ENCODE measurements at regions not wholly inside any gene's neighbourhood (a gene's known extent, or its start where the extent isn't known, plus 50 kb on each side); places are given as distances from the start of the nearest gene placed in this dataset.
"Not testable (repeated sequence)": the region's sequence is repeated elsewhere in the genome, so short reads cannot be mapped to it uniquely, and the experiment has no call there.

DNA sequence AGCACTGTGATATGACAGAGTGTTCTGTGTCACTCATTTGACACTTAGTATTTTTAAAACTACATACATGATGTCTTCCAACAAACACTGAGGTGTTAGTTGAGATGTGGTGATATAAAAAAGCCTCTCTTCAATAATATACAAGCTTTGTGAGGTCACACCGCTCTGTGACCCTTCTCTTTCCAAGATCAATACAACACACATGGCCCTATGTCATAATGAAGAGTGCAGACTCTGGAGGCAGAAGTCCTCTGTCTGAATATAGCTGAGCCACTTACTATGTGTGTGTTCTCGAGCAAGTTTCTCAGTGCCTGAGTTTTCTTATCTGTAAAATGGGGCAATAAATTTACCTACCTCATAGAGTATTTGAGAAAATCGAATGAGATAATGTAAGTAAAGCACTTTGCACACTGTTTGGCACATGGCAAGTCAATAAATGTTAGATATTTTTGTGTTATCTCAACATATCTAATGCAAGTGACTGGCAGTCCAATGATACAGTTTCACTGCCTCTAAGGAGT is 499.0 kb upstream of the MARCKS start:
- H3K36me3 Mint-ChIP-seq, result no peaks in the 10 kb centered on the region

DNA sequence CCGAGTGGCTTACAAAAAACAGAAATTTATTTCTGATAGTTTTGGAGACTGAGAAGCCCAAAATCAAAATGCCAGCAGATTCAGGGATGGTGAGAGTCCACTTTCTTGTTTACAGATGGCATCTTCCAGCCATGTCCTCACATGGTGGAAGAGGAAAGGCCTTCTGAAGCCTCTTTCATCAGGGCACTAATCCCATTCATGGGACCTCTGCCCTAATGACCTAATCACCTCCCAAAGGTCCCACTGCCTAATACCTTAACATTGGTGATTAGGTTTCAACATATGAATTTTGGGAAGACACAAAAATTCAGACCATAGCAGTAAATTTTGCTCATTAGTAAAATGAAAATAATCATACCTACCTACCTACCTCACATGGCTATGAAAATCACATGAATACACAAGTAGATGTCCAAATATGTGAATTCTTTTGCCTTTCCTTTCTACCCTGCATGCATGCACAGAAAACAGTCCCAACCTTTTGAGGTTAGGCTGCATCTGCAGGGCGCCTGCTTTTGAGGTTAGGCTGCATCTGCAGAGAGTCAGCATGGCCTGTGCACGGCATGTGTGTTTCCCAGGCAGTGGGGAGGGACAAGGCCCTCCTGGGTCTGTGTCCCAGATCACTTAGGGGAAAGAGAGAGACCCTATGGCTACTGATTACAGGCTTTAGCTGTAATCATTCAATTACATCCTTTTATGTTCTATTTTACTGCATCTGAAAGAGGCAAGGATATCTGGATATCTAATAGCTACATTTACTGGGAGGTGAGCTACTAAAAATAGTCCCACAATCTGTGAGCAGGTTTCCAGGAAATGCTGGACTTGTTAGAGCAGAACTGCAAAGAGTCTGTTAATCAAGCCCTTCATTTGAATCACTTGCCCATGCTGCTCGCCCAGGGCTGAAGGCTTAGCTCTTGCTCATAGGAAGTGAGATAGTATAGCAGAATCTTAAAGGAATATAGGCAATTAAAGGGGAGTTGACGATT is 497.7 kb upstream of the MARCKS start:
- no peak for ATAC-seq (ENCODE audit: low read depth)
- no peak overlapping the region for H3K4me3 Mint-ChIP-seq
- DNase-seq (ENCODE audit: low spot score in 2 of 2), result no peak
- H3K27me3 Mint-ChIP-seq, result no peaks in the 10 kb centered on the region
- H3K36me3 Mint-ChIP-seq, result no peaks in the 10 kb centered on the region
- H3K27ac Mint-ChIP-seq, result no peak overlapping the region
- no peaks in the 10 kb centered on the region for H3K4me1 Mint-ChIP-seq
- H3K9me3 Mint-ChIP-seq, result no peaks in the 10 kb centered on the region

More for the DNA sequence above, 499.0 kb upstream of the MARCKS start:
- DNase-seq (ENCODE audit: low spot score in 2 of 2) (no peak), ATAC-seq (ENCODE audit: low read depth) (no peak)
- no peak overlapping the region for H3K4me3 Mint-ChIP-seq
- no peaks in the 10 kb centered on the region for H3K27me3 Mint-ChIP-seq
- H3K9me3 Mint-ChIP-seq, result no peaks in the 10 kb centered on the region
- H3K27ac Mint-ChIP-seq, result no peak overlapping the region
- no peaks in the 10 kb centered on the region for H3K4me1 Mint-ChIP-seq

DNA sequence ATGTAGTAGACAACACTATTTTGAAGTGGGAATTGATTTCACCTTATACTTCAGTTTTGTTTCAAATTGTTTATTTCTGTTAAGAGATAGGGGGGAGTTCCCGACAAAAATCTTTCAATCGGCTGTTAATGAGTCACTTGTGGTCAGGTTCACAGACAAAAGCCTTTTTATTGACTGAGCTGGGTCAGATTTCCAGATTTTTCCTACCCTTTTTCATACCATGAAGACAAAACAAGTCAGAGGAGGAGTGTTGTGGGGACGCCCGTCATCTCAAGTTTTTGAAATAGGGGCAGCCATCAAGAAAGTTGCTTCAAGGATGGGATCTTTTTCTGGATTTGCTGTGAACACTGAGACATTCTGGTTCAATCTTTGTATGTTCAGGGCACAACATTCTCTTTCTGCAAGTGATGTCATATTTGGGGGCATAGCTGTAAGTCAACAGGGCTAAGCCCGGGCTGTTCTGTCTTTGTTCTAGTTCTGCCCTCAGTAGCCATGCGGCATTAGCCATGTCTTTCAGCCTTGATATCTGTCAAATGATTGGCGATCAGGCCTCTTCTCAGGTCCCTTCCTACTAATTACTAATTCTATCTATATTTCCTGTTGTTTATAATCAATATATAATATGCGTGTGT is 496.0 kb upstream of the MARCKS start:
- Mint-ChIP-seq H3K27ac (no peak overlapping the region), H3K36me3 (no peaks in the 10 kb centered on the region), H3K4me3 (no peak overlapping the region), H3K4me1 (no peaks in the 10 kb centered on the region), H3K9me3 (no peaks in the 10 kb centered on the region), H3K27me3 (no peaks in the 10 kb centered on the region)
- ATAC-seq (ENCODE audit: low read depth) (no peak), DNase-seq (ENCODE audit: low spot score in 2 of 2) (no peak)

DNA sequence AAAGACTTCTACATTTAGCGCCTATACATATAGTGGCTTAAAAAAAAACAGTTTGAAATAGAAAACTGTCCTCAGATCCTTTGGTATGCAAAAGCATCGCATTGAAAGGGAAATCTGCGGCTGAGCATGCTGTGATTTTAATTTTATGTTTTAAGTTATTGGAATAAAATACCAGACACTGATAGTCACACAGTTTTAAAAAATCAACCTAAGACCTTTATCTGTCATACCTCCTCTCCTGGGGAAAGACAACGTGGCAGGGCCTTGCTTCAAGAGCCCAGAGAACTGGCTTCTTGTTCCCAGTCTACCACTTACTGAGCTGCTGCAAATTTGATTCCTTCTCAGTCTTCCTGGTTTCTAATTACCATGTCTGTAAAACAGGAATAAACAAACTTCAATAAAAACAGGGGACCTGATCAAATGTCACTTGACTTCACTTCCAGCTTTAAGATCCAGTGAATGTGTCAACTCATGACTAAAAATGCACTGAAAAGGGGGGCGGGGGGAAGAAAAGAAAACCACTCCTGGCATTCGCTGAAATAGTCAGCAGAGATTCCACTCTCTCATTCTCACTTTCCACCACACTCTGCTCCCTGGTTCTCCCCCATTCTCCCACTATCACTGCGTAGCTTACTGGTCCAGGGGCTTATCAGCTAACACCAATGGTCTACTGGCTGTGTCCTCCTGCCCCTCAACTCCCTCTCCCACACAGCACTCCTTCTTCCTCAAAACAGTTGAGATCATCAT is 494.7 kb upstream of the MARCKS start:
- H3K27ac Mint-ChIP-seq, result no peak overlapping the region
- H3K4me3 Mint-ChIP-seq, result no peak overlapping the region
- ATAC-seq (ENCODE audit: low read depth) (no peak), DNase-seq (ENCODE audit: low spot score in 2 of 2) (no peak)
- no peaks in the 10 kb centered on the region for H3K9me3 Mint-ChIP-seq
- no peaks in the 10 kb centered on the region for H3K27me3 Mint-ChIP-seq
- no peaks in the 10 kb centered on the region for H3K36me3 Mint-ChIP-seq
- H3K4me1 Mint-ChIP-seq, result no peaks in the 10 kb centered on the region

DNA sequence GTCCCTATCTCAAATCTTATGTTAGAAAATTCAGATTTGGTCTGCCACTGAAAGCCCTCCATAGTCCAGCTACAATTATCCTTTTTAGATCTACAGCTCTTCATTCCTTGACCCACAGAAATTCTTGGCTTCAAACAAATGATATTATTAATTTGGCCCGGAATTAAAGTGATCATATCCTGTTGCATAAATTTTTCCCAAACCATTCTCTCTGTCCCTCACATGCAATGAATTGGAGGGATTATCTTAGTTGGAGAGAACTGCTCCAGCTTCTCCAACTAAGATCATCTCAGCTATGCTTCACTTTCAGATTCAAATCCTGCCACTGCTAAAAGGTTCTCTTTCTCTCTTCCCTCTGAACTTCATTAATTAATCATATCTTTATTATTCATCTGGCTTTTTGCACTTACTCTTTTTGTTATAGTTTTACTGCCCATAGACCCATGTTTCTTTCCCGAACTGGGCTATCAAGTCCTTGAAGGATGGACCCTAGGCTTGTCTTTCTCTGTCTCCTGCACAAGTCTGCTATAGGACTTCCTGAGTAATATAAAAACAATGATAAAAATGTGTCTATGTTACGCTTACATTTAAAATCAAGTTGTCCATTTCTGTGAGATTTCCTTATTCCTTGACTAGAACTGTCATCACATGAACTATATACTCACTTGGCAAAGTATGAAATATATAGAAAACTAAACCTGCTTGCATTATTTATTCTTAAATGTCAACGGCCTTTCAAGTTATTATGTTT is 493.9 kb upstream of the MARCKS start:
- ATAC-seq (ENCODE audit: low read depth) (no peak), DNase-seq (ENCODE audit: low spot score in 2 of 2) (no peak)
- Mint-ChIP-seq H3K36me3 (no peaks in the 10 kb centered on the region), H3K27ac (no peak overlapping the region), H3K4me1 (no peaks in the 10 kb centered on the region), H3K27me3 (no peaks in the 10 kb centered on the region), H3K4me3 (no peak overlapping the region), H3K9me3 (no peaks in the 10 kb centered on the region)

DNA sequence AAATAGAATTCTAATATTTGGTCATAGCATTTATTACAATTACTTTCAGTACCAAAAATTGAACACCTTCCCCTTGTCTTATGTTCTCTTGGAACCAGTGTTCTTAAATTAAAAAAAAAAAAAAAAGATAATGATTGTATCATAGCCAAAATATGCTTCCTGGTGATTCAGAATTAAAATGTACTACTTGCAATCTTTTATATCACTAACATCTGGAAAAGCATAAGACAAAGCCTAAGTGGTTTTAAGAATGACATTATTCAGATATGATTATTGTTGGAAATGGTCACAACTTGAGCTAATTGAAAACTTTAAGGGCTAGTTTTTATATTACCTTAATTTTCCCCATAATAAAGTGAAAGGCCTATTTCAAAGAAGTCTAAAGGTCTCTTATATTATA is 493.3 kb upstream of the MARCKS start:
- no peak overlapping the region for H3K27ac Mint-ChIP-seq
- ATAC-seq (ENCODE audit: low read depth) (no peak), DNase-seq (ENCODE audit: low spot score in 2 of 2) (no peak)
- H3K27me3 Mint-ChIP-seq, result no peaks in the 10 kb centered on the region
- H3K9me3 Mint-ChIP-seq, result no peaks in the 10 kb centered on the region
- no peaks in the 10 kb centered on the region for H3K36me3 Mint-ChIP-seq
- no peak overlapping the region for H3K4me3 Mint-ChIP-seq
- no peaks in the 10 kb centered on the region for H3K4me1 Mint-ChIP-seq

DNA sequence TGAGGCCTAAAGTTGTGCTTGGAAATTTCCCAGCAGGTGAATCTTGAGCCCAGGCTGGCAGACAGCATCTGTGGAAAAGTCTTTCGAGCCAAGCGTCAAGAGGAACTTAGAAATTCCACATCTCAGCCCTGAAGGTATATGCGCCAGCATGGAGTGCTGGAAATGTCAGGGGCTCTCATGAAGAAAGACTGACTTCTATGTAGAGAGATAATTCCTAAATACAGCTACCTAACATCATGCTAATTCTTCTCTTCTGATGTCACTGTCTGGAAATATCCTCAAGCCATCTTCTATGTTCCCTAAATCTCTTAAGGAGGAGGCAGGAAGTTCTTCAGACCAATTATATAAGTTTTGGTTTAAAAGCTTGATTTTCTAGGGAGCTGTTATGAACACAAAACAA is 492.4 kb upstream of the MARCKS start:
- Mint-ChIP-seq H3K27me3 (no peaks in the 10 kb centered on the region), H3K36me3 (no peaks in the 10 kb centered on the region), H3K27ac (no peak overlapping the region), H3K4me1 (no peaks in the 10 kb centered on the region), H3K4me3 (no peak overlapping the region), H3K9me3 (no peaks in the 10 kb centered on the region)
- ATAC-seq (ENCODE audit: low read depth) (no peak), DNase-seq (ENCODE audit: low spot score in 2 of 2) (no peak)

DNA sequence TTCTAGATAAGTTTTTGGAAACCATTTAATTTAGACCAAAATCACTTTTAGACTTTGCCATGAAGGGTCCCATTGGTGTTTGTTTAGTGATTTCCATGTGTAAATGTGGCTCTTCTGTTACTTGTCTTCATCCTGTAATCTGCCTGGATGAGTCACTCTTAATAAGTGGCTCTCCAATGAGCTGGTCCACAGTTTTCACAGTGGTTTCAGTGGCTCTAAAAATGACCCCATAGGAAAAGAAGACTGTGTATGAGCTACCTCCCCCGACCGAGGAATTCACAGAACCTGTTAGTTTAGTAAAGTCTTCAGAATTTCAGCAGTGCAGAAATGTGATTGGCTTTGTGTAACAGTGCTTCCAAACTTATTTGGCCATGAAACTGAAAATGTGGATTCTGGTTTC is 492.0 kb upstream of the MARCKS start:
- Mint-ChIP-seq H3K9me3 (no peaks in the 10 kb centered on the region), H3K4me1 (no peaks in the 10 kb centered on the region), H3K36me3 (no peaks in the 10 kb centered on the region), H3K27me3 (no peaks in the 10 kb centered on the region), H3K27ac (no peak overlapping the region), H3K4me3 (no peak overlapping the region)
- ATAC-seq (ENCODE audit: low read depth) (no peak), DNase-seq (ENCODE audit: low spot score in 2 of 2) (no peak)

DNA sequence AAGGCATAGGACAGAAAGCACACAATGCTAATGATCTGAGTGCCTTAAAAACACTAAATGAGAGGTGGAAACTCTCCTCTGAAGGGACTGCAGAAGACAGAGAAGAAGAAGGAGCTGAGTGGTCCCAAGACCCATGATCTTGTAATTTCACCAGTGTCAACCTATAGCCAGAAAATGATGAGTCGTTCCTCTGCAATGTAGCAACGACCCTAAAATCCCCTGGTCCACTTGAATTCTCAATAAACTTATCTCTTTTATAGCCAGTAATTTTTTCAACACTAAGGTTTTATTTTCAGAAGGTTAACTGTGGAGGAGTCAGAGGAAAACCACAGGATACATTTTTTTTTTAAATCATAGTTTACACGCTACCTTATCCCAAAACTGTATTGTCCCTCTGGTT is 490.6 kb upstream of the MARCKS start:
- ATAC-seq (ENCODE audit: low read depth), result no peak
- Mint-ChIP-seq H3K36me3 (no peaks in the 10 kb centered on the region), H3K9me3 (no peaks in the 10 kb centered on the region), H3K4me3 (no peak overlapping the region), H3K4me1 (no peaks in the 10 kb centered on the region), H3K27ac (no peak overlapping the region), H3K27me3 (no peaks in the 10 kb centered on the region)
- DNase-seq (ENCODE audit: low spot score in 2 of 2), result no peak

DNA sequence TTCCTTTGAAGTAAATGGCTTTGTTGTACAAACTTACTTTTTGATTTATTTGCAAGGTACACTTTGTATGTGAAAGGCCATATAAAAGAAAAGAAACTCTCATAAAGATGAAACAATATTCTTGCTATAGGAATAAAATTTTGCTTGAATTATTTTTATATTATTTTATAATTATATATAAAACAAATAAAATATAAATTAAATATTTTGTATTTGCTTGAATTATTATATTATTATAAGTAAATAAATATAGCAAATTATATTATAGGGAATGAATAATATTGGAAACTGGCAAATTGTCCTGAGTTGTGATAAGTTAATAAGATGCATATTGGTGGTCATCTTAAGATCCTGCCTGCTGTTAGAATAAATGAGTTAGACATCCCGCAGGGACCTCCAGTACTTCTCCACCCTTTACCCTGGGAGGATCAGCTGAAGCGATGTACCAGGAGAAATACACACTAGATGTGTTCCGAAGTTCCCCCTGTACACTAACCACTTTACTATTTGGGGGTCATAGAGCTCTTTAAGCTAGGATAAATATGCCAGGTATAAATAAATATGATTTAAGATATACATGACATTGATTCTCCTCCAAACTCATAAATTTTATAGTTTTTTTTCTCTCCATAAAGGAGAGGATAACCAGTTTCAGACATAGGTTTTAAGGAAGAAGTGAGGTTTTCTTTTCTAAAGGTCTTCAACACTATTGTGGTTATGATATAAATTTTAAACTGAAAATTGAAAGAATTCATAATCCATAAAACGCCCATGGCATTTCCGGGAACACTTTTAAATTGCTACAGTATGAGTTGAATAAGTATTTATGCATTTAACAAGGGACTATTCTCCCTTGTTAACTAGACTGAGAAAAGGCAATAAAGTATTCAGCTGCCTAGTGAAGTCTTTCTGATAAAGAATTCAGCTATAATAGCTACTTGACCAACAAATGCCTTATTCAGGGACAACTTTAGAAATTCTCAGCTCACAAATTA is 486.3 kb upstream of the MARCKS start:
- H3K27ac Mint-ChIP-seq, result no peak overlapping the region
- H3K4me1 Mint-ChIP-seq, result no peaks in the 10 kb centered on the region
- no peaks in the 10 kb centered on the region for H3K27me3 Mint-ChIP-seq
- no peaks in the 10 kb centered on the region for H3K36me3 Mint-ChIP-seq
- DNase-seq (ENCODE audit: low spot score in 2 of 2) (no peak), ATAC-seq (ENCODE audit: low read depth) (no peak)
- no peaks in the 10 kb centered on the region for H3K9me3 Mint-ChIP-seq
- no peak overlapping the region for H3K4me3 Mint-ChIP-seq

DNA sequence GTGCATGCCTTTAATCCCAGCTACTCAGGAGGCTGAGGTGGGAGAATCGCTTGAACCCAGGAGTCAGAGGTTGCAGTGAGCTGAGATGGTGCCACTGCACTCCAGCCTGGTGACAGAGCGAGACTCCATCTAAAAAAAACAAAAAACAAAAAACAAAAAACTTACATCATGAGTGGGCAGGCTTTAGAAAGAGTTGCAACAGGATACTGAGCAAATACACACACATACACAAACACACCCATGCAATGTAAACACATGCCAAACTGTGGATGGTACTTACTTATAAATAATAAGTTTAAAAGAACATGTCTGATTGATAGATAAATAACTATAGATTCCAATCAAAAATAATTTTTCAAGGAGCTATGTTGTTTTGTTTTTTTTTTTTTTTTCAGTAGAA is 481.7 kb upstream of the MARCKS start:
- H3K27ac Mint-ChIP-seq; H3K9me3 Mint-ChIP-seq; H3K27me3 Mint-ChIP-seq; ATAC-seq (ENCODE audit: low read depth); H3K36me3 Mint-ChIP-seq; H3K4me1 Mint-ChIP-seq; DNase-seq (ENCODE audit: low spot score in 2 of 2); H3K4me3 Mint-ChIP-seq: not testable (repeated sequence)

DNA sequence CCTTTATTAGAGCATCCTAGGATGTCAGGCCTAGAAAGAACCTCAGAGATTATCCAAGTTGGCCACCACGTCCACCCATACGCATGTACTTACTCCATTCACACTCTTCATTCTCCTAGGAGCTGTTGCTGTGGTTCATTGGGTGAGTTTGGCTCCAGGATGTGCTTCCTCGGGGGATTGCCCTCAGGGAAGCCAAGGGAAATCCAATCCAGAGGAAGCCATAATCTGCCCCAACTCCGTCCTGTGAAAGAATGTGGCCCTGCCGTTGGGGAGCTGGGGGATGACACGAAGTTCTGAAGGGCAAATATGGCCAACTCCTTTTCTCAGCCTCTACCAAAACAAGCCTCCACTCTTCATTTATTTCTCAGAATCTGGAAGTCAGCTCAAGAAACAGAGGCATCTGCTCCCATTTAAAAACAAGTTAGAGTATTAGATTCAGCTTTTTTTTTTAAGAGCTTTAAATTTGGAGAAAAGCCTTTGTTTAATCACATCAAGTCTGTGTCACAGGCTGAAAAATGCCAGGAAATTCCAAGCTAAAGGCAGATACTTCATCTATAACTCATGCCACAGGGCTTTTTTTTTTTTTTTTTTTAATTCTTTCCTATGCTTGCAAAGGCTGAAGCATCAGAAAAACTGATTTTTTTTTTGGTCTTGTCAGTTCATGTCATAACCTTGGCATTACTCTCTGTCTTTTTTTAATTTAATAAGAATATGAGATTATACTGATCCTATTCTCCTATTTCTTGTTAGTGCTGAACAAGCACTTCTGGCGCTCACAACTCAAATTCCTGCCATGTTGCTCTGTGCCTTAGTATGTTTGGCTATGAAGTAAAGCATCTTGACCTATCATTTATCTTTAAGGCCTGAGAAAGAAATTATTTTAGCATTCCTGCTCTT is 480.9 kb upstream of the MARCKS start:
- peaks cover 3% of the 10 kb centered on the region for H3K4me1 Mint-ChIP-seq
- H3K9me3 Mint-ChIP-seq, result no peaks in the 10 kb centered on the region
- H3K27me3 Mint-ChIP-seq, result peaks cover 1% of the 10 kb centered on the region
- no peak overlapping the region for H3K27ac Mint-ChIP-seq
- ATAC-seq (ENCODE audit: low read depth) (no peak), DNase-seq (ENCODE audit: low spot score in 2 of 2) (no peak)
- no peak overlapping the region for H3K4me3 Mint-ChIP-seq
- no peaks in the 10 kb centered on the region for H3K36me3 Mint-ChIP-seq

Measured in memory B cell (primary cell).